ENCODE measurements at regions not wholly inside any gene's neighbourhood (a gene's known extent, or its start where the extent isn't known, plus 50 kb on each side); places are given as distances from the start of the nearest gene placed in this dataset.
A peak's percentile ranks its signal among the peaks of the same experiment; 100 is the strongest.
"Not testable (repeated sequence)": the region's sequence is repeated elsewhere in the genome, so short reads cannot be mapped to it uniquely, and the experiment has no call there.

GRCh38 chr3:18988614-18989229 is 159.6 kb upstream of the KCNH8 start:
- TF ChIP-seq CTCF (IDR thresholded peaks at IDR 0.05), result peak in 2 of 3 experiments; percentile 41 to 47
- no peaks in the 10 kb centered on the region for H3K36me3 ChIP-seq
- H3K4me1 ChIP-seq, result no peaks in the 10 kb centered on the region
- H3K27ac ChIP-seq, result no peak overlapping the region
- H3K27me3 ChIP-seq, result no peaks in the 10 kb centered on the region
- intact Hi-C loops (cut with DNase I), result loop anchor here (2.0 kb wide), 1 partner anchor 430 kb away; no protein-coding TSS in a partner anchor
- no peak overlapping the region for H3K4me3 ChIP-seq
- DNase-seq (ENCODE audit: low spot score in 2 of 2), result no peak
- no peaks in the 10 kb centered on the region for H3K9me3 ChIP-seq

GRCh38 chr3:18987862-18988447 is 160.4 kb upstream of the KCNH8 start:
- intact Hi-C loops (cut with DNase I), result loop anchor here (2.0 kb wide), 1 partner anchor 429 kb away; no protein-coding TSS in a partner anchor
- Histone ChIP-seq H3K36me3 (no peaks in the 10 kb centered on the region), H3K27me3 (no peaks in the 10 kb centered on the region), H3K4me1 (no peaks in the 10 kb centered on the region), H3K27ac (no peak overlapping the region), H3K9me3 (no peaks in the 10 kb centered on the region), H3K4me3 (no peak overlapping the region)
- no peak for TF ChIP-seq CTCF (IDR thresholded peaks at IDR 0.05)
- no peak for DNase-seq (ENCODE audit: low spot score in 2 of 2)

- Histone ChIP-seq H3K36me3 (no peaks in the 10 kb centered on the region), H3K4me1 (no peaks in the 10 kb centered on the region), H3K9me3 (no peaks in the 10 kb centered on the region), H3K4me3 (no peak overlapping the region), H3K27me3 (no peaks in the 10 kb centered on the region), H3K27ac (no peak overlapping the region)
- no peak for DNase-seq (ENCODE audit: low spot score in 2 of 2)
- TF ChIP-seq CTCF (IDR thresholded peaks at IDR 0.05), result no peak
- intact Hi-C loops (cut with DNase I), result no loop called here
Measured at GRCh38 chr3:18987070-18987469, 161.2 kb upstream of the KCNH8 start.

- TF ChIP-seq CTCF (IDR thresholded peaks at IDR 0.05), result no peak
- intact Hi-C loops (cut with DNase I), result no loop called here
- no peak overlapping the region for H3K4me3 ChIP-seq
- DNase-seq (ENCODE audit: low spot score in 2 of 2), result no peak
- no peaks in the 10 kb centered on the region for H3K27me3 ChIP-seq
- no peak overlapping the region for H3K27ac ChIP-seq
- no peaks in the 10 kb centered on the region for H3K36me3 ChIP-seq
- H3K4me1 ChIP-seq, result no peaks in the 10 kb centered on the region
- H3K9me3 ChIP-seq, result no peaks in the 10 kb centered on the region
Measured at GRCh38 chr3:18982920-18983319, 165.4 kb upstream of the KCNH8 start.

- H3K27me3 ChIP-seq; intact Hi-C loops (cut with DNase I); H3K27ac ChIP-seq; DNase-seq (ENCODE audit: low spot score in 2 of 2); H3K4me1 ChIP-seq; H3K9me3 ChIP-seq; H3K36me3 ChIP-seq; H3K4me3 ChIP-seq: not testable (repeated sequence)
Measured at GRCh38 chr3:18976102-18976501, 172.2 kb upstream of the KCNH8 start.

- Histone ChIP-seq H3K4me1 (no peaks in the 10 kb centered on the region), H3K27me3 (no peaks in the 10 kb centered on the region), H3K4me3 (no peak overlapping the region), H3K27ac (no peak overlapping the region), H3K36me3 (no peaks in the 10 kb centered on the region), H3K9me3 (peaks cover 0 to 11% of the 10 kb centered on the region in 2 donors)
- intact Hi-C loops (cut with DNase I), result no loop called here
- no peak for DNase-seq (ENCODE audit: low spot score in 2 of 2)
- TF ChIP-seq CTCF (IDR thresholded peaks at IDR 0.05), result no peak
Measured at GRCh38 chr3:18968120-18968519, 180.2 kb upstream of the KCNH8 start.

Data from ascending aorta (tissue), 2 donors.